ENCODE measurements at regions not wholly inside any gene's neighbourhood (a gene's known extent, or its start where the extent isn't known, plus 50 kb on each side); places are given as distances from the start of the nearest gene placed in this dataset.

GRCh38 chr1:222066539-222066938 lies 324.6 kb upstream of the DUSP10 start (continued):
- TF ChIP-seq CHD7 (IDR thresholded peaks at IDR 0.05; ENCODE audit: insufficient replicate concordance, low read length) (no peak), EZH2 (IDR thresholded peaks at IDR 0.05; ENCODE audit: low read depth, low read length, severe bottlenecking) (no peak), GTF2F1 (IDR thresholded peaks at IDR 0.05; ENCODE audit: borderline replicate concordance, low read depth, low read length) (no peak)

All from H1 (cell line).